Esophagus mucosa (tissue), 1 donor: ENCODE measurements at regions not wholly inside any gene's neighbourhood (a gene's known extent, or its start where the extent isn't known, plus 50 kb on each side); places are given as distances from the start of the nearest gene placed in this dataset.
"Not testable (repeated sequence)": the region's sequence is repeated elsewhere in the genome, so short reads cannot be mapped to it uniquely, and the experiment has no call there.

ENCODE experiments used
- ATAC-seq: fragments of 200-7000 bp; cut with Tn5 transposase; one replicate; pipeline ENCODE4 v1.9.1; 2020
- donor health status: DM: yes; HTN: yes; CAD: no.

DNA sequence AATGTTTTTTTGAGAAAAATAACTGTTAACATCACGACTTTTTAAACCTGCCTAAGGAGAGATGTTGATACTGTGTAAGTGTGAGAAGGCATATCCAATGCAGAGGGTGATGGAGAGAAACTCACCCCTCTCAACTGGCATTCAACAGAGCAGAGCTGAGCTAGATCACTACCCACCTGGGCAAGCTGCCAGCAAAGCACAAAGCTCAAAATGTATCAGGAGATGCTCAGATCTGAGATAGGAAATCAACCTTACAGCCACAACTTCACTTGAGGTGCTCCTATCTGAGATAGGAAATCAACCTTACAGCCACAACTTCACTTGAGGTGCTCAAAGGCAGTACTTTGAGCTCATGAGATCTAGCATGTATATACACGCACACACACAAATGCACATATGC lies 151.5 kb upstream of the PDE1C start:
- no peak for ATAC-seq

DNA sequence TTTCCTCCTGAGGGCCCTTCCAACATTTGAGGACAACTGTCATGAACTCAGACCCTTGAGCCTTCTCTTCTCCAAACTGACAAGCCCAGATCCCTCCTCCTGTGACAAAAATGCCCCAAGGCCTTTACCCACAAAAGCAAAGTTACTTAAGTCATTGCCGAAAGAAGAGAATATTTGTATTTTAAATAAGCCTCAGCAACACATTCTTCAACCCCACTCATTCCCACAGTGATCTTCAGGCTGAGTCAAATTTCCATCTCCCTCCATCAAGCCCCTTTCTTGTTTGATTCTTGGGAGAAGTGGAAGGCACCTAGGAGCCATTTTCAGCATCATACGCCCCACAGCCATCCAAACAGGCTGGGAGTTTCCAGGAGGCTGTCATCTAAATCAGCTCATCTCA lies 150.8 kb upstream of the PDE1C start:
- no peak for ATAC-seq

DNA sequence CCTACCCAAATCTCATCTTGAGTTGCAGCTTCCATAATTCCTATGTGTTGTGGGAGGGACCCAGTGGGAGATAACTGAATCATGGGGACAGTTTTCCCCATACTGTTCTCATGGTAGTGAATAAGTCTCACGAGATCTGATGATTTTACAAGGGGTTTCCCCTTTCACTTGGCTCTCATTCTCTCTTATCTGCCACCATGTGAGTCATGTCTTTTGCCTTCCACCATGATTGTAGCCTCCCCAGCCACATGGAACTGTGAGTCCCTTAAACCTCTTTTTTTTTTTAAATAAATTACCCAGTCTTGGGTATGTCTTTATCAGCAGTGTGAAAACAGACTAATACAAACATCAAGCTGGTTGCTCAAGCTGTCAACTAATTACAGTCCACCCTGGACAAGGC lies 149.6 kb upstream of the PDE1C start:
- ATAC-seq, result not testable (repeated sequence)

DNA sequence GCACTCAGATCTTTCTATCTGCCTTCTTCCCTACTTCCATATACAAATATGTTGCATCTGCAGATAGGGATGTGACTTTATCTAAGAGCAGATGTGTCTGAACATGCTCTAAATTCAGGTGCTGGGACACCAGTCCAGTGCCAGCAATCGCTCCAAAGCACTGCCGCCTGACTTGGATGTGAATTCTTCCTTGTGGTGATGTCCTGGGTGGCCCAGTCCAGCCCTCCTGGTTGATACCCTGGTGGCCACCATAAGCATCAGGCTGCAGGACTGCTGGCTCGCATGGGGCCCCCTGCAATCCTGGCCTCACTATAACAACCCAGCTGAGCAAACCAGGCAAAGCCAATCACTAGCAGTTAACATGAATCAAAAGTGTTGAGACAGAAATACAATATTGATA lies 149.2 kb upstream of the PDE1C start:
- no peak for ATAC-seq

- ATAC-seq, result no peak
Measured at GRCh38 chr7:32218741-32219288, 148.6 kb upstream of the PDE1C start.

DNA sequence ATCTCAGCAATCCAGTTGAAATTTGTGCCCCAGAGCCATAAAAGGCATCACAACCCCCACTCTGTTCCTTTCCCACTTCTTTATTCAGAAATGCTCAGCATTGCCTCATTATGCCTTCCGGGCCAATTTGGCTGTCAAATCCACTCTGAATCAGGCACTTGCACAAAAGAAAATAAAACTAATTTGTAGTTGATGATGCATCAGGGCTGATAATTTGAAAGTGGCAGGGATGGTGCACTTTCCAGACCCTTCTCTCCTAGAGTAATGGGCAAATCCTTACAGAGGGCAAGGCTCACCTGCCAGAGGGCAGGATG lies 147.9 kb upstream of the PDE1C start:
- no peak for ATAC-seq

- no peak for ATAC-seq
Measured at GRCh38 chr7:32217341-32218153, 147.3 kb upstream of the PDE1C start.

DNA sequence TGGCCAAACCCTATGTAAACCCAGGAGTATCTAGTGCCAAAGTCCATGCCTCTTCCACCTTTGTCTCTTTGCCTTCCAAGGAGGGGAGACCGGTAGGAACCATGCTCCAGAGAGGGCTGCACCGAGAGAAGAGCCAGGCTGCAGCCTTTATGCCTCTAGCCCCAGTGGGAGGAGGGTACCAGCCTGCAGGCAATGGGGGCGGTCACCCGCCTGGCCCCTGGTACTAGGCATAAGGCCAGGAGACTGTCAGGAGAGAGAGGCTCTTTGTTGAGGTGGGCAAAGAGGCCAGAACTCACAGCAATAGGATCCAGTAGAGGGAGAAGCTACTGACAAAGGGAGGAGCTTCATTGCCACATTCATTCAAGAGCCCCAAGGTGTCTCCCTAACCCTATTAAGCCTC lies 146.6 kb upstream of the PDE1C start:
- no peak for ATAC-seq

- ATAC-seq, result no peak
Measured at GRCh38 chr7:32215697-32216096, 145.5 kb upstream of the PDE1C start.

DNA sequence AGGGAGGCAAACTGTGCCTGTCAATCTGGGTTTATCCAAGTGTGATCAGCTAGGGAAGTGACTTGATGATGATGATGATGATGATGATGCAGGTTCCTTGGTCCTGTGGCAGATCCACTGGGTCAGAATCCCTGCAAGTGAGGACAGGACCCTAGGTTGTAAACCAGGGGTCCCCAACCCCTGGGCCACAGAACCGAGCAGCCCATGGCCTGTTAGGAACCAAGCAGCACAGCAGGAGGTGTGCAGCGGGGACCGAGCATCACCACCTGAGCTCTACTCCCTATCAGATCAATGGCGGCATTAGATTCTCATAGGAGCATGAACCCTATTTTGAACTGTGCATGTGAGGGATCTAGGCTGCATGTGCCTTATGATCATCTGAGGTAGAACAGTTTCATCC lies 144.7 kb upstream of the PDE1C start:
- ATAC-seq, result no peak

DNA sequence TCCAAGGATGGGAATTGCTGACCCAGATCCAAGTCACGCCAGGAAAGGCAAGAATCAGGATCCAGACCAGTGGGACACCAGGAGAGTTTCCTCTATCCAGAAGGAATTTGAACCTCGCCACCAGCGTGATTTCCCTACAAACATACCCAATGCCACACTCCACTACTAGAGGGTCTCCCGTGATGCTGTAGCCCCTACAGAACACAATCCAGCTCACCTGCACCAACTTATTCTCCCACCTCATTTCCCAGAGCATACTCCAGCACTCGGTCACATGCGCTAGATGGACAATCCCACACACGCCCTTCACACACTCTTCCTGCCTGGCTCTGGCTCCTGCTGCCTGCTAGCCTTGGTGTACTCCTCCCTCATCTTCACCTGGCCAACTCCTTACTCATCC lies 142.1 kb upstream of the PDE1C start:
- ATAC-seq, result no peak

GRCh38 chr7:32206987-32207386 lies 136.8 kb upstream of the PDE1C start:
- no peak for ATAC-seq

GRCh38 chr7:32206488-32206887 lies 136.3 kb upstream of the PDE1C start:
- ATAC-seq, result no peak

GRCh38 chr7:32205298-32205824 lies 135.2 kb upstream of the PDE1C start:
- ATAC-seq, result not testable (repeated sequence)

DNA sequence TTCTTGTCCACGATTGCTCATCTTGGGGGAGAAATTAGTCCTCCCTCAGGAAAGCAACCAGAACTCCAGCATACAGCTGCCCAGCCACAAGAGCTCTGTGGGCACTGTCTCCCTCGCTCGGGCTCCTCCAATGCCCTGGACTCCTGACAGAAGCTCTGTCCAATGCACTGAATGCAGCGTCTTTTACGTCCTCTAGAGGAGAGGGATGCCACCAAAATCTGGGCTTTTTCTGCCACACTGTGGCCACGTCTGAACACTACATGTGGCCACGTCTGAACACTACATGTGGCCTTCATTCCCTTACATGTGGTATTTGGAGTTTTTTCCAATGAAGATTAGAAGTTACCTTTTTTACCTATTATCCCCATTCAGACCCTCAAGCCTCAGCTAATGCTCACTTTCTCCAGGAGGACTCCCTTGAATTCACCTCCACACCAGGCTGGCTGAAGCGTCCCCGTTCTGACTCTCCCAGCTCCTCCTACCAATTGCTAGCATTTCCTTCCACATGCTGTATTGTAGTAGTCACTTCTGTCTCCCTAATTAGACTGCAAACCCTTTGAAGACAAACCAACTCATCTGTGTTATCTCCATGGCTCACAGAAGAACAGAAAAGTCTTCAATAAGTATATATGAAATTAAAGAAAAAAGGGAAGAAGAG lies 134.3 kb upstream of the PDE1C start:
- ATAC-seq, result peak; percentile 91

DNA sequence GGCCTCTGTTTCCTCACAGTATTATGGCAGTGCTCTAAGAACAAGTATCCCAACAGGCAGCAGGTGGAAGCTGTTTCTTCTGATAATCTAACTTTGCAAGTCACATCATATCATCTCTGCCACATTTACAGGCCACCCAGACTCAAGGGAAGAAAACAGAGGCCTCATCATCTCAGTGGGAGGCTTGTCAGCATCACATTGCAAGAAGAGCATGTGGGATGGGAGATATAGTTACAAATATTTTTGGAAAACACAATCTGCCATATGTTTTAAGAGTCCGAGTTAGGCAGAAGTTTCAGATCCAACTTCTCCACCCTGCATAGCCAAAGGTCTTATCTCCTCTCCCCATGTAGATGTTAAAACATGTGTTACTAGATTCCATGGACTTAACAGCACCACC lies 130.4 kb upstream of the PDE1C start:
- ATAC-seq, result no peak

DNA sequence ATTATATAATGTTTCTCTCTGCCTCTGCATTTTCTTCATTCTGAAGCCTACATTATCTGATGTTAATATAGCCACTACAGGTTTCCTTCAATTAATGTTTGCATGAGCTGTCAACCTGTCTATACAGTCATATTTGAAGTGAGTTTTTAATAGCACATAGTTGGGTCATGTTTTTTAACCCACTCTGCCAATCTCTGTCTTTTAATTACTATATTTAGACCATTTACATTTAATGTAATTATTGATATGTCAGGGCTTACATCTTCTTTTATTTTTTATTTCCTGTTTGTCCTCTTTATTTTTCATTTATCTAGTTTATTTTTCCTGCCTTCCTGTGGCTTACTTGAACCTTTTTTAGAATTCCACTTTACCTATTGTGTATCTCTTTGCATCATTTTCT lies 124.3 kb upstream of the PDE1C start:
- ATAC-seq, result no peak

DNA sequence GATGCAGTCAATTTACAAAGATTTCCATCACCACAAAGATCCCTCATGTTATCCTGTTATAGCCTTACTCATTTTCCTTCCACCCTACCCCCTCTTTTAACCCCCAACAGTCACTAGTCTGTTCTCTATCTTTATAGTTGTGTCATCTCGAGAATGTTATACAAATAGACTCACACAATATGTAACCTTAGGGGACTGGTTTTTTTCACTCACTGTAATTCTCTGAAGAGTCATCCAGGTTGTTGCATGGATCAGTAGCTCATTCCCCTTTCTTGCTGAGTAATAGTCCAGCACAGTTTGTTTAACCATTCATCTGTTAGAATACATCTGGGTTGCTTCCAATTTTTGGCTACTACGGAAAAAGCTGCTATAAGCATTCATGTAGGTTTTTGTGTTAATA lies 121.1 kb upstream of the PDE1C start:
- no peak for ATAC-seq

GRCh38 chr7:32179567-32179966 lies 109.4 kb upstream of the PDE1C start:
- no peak for ATAC-seq

DNA sequence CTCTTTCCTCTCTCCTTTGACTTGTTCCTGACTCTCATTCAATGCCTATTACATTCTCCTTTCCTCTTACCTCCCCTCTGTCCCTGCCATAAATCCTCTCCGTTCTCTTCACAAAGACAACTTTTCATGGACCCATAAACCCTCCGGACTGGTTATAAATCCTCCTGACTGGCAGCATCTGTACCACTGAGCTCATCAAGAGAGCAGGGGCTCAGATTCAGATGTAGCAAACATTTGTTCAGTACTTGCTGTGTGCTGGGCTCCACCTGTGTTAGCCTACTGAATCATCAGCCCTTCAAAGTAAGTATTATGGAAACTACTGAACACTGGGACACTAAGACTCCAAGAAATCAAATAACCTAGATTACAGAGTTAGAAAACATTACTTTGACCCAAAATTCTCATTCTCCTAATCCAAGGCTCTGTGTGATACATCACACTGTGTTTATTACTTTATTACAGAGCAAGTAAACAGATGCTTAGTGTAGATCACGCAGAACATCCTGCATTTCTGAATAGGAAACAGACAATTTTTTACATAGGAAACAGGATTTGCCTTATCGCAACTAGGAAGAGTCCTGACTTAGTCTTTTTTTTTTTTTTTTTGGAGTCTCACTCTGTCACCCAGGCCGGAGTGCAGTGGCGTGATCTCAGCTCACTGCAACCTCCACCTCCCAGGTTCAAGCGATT lies 108.6 kb upstream of the PDE1C start:
- ATAC-seq, result no peak

- no peak for ATAC-seq
Measured at GRCh38 chr7:32177232-32177631, 107.0 kb upstream of the PDE1C start.

- no peak for ATAC-seq
Measured at GRCh38 chr7:32175099-32175498, 104.9 kb upstream of the PDE1C start.

DNA sequence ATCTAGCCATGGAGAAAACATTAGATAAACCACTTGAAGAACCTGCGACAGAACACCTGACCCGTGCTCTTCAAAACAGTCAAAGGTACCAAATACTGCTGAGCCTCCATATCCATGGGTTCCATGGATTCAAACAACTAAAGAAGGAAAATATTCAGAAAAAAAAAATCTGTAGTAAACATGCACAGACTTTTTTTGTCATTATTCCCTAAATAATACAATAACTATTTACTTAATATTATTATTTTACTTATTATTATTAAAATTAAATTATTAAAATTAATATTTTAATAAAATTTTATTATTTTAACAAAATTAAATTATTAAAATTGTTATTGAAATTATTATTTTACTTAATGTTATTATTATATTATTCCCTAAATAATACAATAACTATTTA lies 101.0 kb upstream of the PDE1C start:
- ATAC-seq, result no peak

GRCh38 chr7:32170838-32171237 lies 100.6 kb upstream of the PDE1C start:
- ATAC-seq, result no peak
